Adrenal gland (tissue), 9 donors: ENCODE measurements at regions not wholly inside any gene's neighbourhood (a gene's known extent, or its start where the extent isn't known, plus 50 kb on each side); places are given as distances from the start of the nearest gene placed in this dataset.

Experiments
- DNase-seq, 7 donors: peaks; one replicate each; pipeline ENCODE4 v3.0.0-alpha.2; 2019 to 2020
- H3K27ac ChIP-seq, 5 donors: fragments of 200-600 bp; sonication (generic) in 4 of 5; 1 replicate in 3 of 5; 2 replicates in 2 of 5; pipeline versions ENCODE4 v1.5.1 to v1.8.0; 2016 to 2020; ENCODE audit warnings: mild to moderate bottlenecking in 1 of 5
- H3K27me3 ChIP-seq: fragments of 200-600 bp; 2 replicates; pipeline ENCODE4 v1.8.0; 2021
- H3K36me3 ChIP-seq, 2 donors: fragments of 200-600 bp; replicated peaks in 1 of 2; 1 replicate in 1 of 2; 2 replicates in 1 of 2; pipeline versions ENCODE4 v1.5.1 to v1.8.0; 2018 to 2022
- H3K4me1 ChIP-seq, 2 donors: fragments of 200-600 bp; replicated peaks in 1 of 2; 1 replicate in 1 of 2; 2 replicates in 1 of 2; pipeline versions ENCODE4 v1.5.1 to v1.8.0; 2018 to 2021
- H3K4me3 ChIP-seq, 4 donors: fragments of 200-600 bp; sonication (generic) in 3 of 4; one replicate each; pipeline ENCODE4 v1.5.1; 2016 to 2018
- H3K9me3 ChIP-seq, 3 donors: fragments of 200-600 bp; sonication (generic) in 1 of 3; replicated peaks in 1 of 3; 1 replicate in 2 of 3; 2 replicates in 1 of 3; pipeline versions ENCODE4 v1.5.1 to v1.8.0; 2016 to 2021
- POLR2A ChIP-seq, 2 donors: fragments of 450-650 bp; IDR thresholded peaks; one replicate each; pipeline ENCODE4 v1.6.1; 2017; ENCODE audit warnings: antibody characterized with exemption in 2 of 2, mild to moderate bottlenecking in 2 of 2, moderate library complexity in 1 of 2
- WGBS, 4 donors: extraction: QIAGEN DNeasy Blood & Tissue Kit in 2 of 4; methylation state at CpG; one replicate each; pipeline versions ENCODE4 v1.1.5 to v1.1.7; 2013 to 2017; 5-methylcytosine and 5-hydroxymethylcytosine counted together
- intact Hi-C, 2 donors: fragments of 100-400 bp; cut with DNase I; formaldehyde crosslinking; loops; one replicate each; pipeline versions ENCODE4 v1.14.1 to v1.15.0; 2022 to 2023
- TF ChIP-seq, protein P1 (sequence below), 6 experiments: fragments of 450-650 bp in 4 of 6; fragments of 200-600 bp in 2 of 6; sonication (generic) in 1 of 6; IDR thresholded peaks; 1 replicate in 5 of 6; 2 replicates in 1 of 6; pipeline versions ENCODE4 v1.5.1 to v1.8.0; 2016 to 2021; ENCODE audit warnings: antibody characterized with exemption in 6 of 6, mild to moderate bottlenecking in 2 of 6, moderate library complexity in 1 of 6
- donor health status: healthy with polysubstance abuse.
- donor health status: Bipolar disorder and iron deficiency.
- donor health status: DM: yes; HTN: yes; CAD: no.
- donor health status: DM: no; HTN: no; CAD: no.
- donor health status: DM: no; HTN: no; CAD: no.

DNA sequence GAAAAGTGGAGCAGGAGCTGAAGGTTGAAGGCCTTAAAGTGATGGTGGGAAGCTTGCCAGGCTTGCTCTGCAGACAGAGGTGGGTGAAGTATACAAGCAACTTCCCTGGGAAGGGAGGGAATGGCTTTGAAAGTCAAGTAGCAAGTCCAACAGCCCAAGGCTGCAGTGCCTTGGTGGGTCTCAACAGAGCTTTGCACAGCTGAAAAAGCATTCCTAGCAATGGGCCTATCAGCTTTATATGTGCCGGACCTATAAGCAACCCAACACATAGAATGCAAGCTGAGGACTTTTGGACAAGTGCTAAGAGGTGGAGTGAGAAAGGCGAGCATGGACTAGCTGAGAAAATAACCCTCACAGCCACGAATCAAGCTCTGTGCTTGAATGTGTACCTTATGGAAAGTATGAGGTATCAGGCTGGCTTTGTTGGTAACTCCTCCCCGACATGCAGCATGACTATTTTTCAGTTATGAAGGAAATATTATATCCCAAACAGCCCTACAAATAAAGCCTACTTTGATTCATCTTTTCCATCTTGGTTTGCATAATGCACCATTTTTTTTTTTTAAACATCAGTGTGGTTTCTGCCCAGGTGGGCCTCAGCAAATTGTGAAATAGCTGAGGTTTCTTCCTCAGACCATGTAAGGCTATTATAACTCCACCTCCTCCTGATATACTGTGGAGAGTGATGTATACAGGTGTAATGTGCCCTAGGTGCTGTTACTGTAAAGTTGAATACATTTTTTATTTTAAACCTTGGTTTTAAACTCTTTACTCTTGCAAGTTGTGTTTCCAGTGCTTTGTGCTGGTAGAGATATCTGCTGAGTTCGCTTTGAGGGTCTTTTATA lies 241.4 kb upstream of the CXCR4 start:
- H3K4me1 ChIP-seq = peaks cover 0 to 8% of the 10 kb centered on the region in 2 donors
- 94 to 96% (median 95%) methylated on average over 5 of the region's 5 CpGs for WGBS, 4 donors

DNA sequence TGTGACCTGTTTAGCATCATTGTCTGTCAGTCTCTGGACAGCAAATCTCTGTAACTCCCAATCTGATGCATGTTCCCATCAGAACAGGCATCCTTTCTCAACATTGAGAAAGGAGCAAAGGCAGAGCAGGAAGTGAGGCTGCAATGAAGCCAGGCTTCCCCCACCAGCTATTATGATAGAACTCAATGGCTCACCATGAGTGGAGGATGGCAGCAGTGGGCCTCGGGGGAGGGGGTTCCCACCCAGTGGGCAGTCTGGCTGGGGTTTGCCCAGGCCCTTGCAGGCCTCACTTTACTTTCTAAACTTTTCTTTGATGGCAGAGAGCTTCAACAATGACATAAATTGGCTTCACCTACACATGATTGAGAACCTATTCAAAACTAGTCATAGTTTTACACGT lies 240.6 kb upstream of the CXCR4 start:
- TF ChIP-seq POLR2A (IDR thresholded peaks at IDR 0.05) = no peak
- TF ChIP-seq, protein P1, sequence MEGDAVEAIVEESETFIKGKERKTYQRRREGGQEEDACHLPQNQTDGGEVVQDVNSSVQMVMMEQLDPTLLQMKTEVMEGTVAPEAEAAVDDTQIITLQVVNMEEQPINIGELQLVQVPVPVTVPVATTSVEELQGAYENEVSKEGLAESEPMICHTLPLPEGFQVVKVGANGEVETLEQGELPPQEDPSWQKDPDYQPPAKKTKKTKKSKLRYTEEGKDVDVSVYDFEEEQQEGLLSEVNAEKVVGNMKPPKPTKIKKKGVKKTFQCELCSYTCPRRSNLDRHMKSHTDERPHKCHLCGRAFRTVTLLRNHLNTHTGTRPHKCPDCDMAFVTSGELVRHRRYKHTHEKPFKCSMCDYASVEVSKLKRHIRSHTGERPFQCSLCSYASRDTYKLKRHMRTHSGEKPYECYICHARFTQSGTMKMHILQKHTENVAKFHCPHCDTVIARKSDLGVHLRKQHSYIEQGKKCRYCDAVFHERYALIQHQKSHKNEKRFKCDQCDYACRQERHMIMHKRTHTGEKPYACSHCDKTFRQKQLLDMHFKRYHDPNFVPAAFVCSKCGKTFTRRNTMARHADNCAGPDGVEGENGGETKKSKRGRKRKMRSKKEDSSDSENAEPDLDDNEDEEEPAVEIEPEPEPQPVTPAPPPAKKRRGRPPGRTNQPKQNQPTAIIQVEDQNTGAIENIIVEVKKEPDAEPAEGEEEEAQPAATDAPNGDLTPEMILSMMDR (IDR thresholded peaks at IDR 0.05) = no peak
- no peak overlapping the region for H3K27ac ChIP-seq
- peaks cover 0 to under 1% of the 10 kb centered on the region in 2 donors for H3K4me1 ChIP-seq
- H3K36me3 ChIP-seq = no peaks in the 10 kb centered on the region
- no peaks in the 10 kb centered on the region for H3K27me3 ChIP-seq
- WGBS, 4 donors = 61 to 91% (median 89%) methylated on average over 2 of the region's 2 CpGs
- intact Hi-C loops = no loop called here
- no peak overlapping the region for H3K4me3 ChIP-seq
- H3K9me3 ChIP-seq = no peaks in the 10 kb centered on the region
- DNase-seq = no peak

More for the DNA sequence above, 241.4 kb upstream of the CXCR4 start:
- H3K4me3 ChIP-seq = no peak overlapping the region
- DNase-seq = no peak
- H3K27me3 ChIP-seq = no peaks in the 10 kb centered on the region
- TF ChIP-seq, protein P1 (IDR thresholded peaks at IDR 0.05) = no peak
- no peak for TF ChIP-seq POLR2A (IDR thresholded peaks at IDR 0.05)
- intact Hi-C loops = no loop called here
- no peaks in the 10 kb centered on the region for H3K36me3 ChIP-seq
- no peak overlapping the region for H3K27ac ChIP-seq
- no peaks in the 10 kb centered on the region for H3K9me3 ChIP-seq

GRCh38 chr2:136357007-136357380 lies 239.0 kb upstream of the CXCR4 start:
- H3K4me3 ChIP-seq = no peak overlapping the region
- no peak overlapping the region for H3K27ac ChIP-seq
- intact Hi-C loops = no loop called here
- no peaks in the 10 kb centered on the region for H3K36me3 ChIP-seq
- H3K27me3 ChIP-seq = no peaks in the 10 kb centered on the region
- TF ChIP-seq, protein P1 (IDR thresholded peaks at IDR 0.05) = no peak
- no peak for TF ChIP-seq POLR2A (IDR thresholded peaks at IDR 0.05)
- H3K9me3 ChIP-seq = no peaks in the 10 kb centered on the region
- 72 to 89% (median 87%) methylated on average over 1 of the region's 1 CpG for WGBS, 4 donors
- no peaks in the 10 kb centered on the region for H3K4me1 ChIP-seq
- DNase-seq = no peak

GRCh38 chr2:136356125-136357006 lies 238.4 kb upstream of the CXCR4 start:
- no peak overlapping the region for H3K27ac ChIP-seq
- H3K36me3 ChIP-seq = no peaks in the 10 kb centered on the region
- H3K4me3 ChIP-seq = no peak overlapping the region
- no peaks in the 10 kb centered on the region for H3K9me3 ChIP-seq
- 57 to 71% (median 63%) methylated on average over 9 to 10 of the region's 10 CpGs for WGBS, 4 donors
- no peak for DNase-seq
- H3K4me1 ChIP-seq = no peaks in the 10 kb centered on the region
- H3K27me3 ChIP-seq = no peaks in the 10 kb centered on the region
- TF ChIP-seq, protein P1 (IDR thresholded peaks at IDR 0.05) = no peak
- no peak for TF ChIP-seq POLR2A (IDR thresholded peaks at IDR 0.05)
- intact Hi-C loops = no loop called here
